ENCODE measurements at regions not wholly inside any gene's neighbourhood (a gene's known extent, or its start where the extent isn't known, plus 50 kb on each side); places are given as distances from the start of the nearest gene placed in this dataset.
"Not testable (repeated sequence)": the region's sequence is repeated elsewhere in the genome, so short reads cannot be mapped to it uniquely, and the experiment has no call there.

DNA sequence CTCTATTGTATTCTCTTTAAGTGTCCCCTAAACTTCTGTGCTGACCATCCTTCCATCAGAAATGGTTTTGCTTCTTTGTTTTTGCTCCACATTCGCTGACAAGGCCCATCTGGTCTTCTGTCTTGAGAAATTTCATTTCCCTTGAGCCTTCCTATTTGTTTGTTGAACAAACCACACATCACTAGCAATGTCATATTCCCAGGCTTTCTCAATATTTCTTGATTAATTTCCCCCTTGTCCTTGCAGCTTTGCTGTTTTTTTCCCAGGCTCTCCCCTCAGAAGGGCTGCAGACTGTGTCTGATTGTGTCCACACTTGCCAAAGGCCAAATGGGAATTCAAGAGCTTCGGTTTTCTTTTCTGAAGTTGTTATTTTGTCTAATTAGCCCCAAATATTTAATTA, 158.9 kb downstream of the MID1IP1 start:
- Mint-ChIP-seq H3K27ac (no peak overlapping the region), H3K4me1 (ENCODE audit: low read depth) (no peaks in the 10 kb centered on the region), H3K9me3 (peaks cover 3% of the 10 kb centered on the region), H3K4me3 (no peak overlapping the region), H3K27me3 (no peaks in the 10 kb centered on the region), H3K36me3 (ENCODE audit: low read depth) (no peaks in the 10 kb centered on the region)
- ATAC-seq (no peak), DNase-seq (no peak)
- CTCF ChIA-PET, result no interaction called here
- TF ChIP-seq, protein P1, sequence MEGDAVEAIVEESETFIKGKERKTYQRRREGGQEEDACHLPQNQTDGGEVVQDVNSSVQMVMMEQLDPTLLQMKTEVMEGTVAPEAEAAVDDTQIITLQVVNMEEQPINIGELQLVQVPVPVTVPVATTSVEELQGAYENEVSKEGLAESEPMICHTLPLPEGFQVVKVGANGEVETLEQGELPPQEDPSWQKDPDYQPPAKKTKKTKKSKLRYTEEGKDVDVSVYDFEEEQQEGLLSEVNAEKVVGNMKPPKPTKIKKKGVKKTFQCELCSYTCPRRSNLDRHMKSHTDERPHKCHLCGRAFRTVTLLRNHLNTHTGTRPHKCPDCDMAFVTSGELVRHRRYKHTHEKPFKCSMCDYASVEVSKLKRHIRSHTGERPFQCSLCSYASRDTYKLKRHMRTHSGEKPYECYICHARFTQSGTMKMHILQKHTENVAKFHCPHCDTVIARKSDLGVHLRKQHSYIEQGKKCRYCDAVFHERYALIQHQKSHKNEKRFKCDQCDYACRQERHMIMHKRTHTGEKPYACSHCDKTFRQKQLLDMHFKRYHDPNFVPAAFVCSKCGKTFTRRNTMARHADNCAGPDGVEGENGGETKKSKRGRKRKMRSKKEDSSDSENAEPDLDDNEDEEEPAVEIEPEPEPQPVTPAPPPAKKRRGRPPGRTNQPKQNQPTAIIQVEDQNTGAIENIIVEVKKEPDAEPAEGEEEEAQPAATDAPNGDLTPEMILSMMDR (IDR thresholded peaks at IDR 0.05), result no peak
- intact Hi-C loops (cut with micrococcal nuclease), result no loop called here
- POLR2A ChIA-PET, result no interaction called here

DNA sequence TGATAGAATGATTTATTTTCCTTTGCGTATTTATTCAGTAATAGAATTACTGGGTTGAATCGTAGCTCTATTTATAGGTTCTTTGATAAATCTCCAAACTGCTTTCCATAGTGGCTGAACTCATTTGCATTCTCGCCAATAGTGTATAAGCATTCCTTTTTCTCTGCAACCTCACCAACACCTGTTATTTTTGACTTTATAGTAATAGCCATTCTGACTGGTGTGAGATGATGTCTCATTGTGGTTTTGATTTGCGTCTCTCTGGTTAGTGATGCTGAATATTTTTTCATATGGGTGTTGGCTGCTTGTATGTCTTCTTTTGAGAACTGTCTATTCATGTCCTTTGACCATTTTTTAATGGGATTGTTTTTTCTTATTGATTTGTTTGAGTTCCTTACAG, 160.7 kb downstream of the MID1IP1 start:
- ChIA-PET POLR2A (no interaction called here), CTCF (no interaction called here)
- no peak overlapping the region for H3K27ac Mint-ChIP-seq
- no peaks in the 10 kb centered on the region for H3K36me3 Mint-ChIP-seq (ENCODE audit: low read depth)
- TF ChIP-seq, protein P1 (IDR thresholded peaks at IDR 0.05), result no peak
- peaks cover 3% of the 10 kb centered on the region for H3K9me3 Mint-ChIP-seq
- no peak overlapping the region for H3K4me3 Mint-ChIP-seq
- intact Hi-C loops (cut with micrococcal nuclease), result no loop called here
- no peaks in the 10 kb centered on the region for H3K4me1 Mint-ChIP-seq (ENCODE audit: low read depth)
- no peaks in the 10 kb centered on the region for H3K27me3 Mint-ChIP-seq
- ATAC-seq (no peak), DNase-seq (no peak)

DNA sequence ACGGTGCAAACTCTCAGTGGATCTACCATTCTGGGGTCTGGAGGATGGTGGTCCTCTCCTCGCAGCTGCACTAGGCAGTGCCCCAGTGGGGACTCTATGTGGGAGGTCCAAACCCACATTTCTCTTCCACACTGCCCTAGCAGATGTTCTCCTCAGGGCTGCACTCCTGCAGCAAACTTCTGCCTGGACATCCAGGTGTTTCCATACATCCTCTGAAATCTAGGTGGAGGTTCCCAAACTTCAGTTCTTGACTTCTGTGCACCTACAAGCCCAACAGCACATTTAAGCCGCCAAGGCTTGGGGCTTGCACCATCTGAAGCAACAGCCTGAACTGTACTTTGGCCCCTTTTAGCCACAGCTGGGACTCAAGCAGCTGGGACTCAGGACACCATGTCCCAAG, 162.0 kb downstream of the MID1IP1 start:
- ATAC-seq; intact Hi-C loops (cut with micrococcal nuclease); H3K4me3 Mint-ChIP-seq; CTCF ChIA-PET; H3K9me3 Mint-ChIP-seq; H3K27ac Mint-ChIP-seq; DNase-seq; POLR2A ChIA-PET; H3K4me1 Mint-ChIP-seq (ENCODE audit: low read depth); H3K36me3 Mint-ChIP-seq (ENCODE audit: low read depth); H3K27me3 Mint-ChIP-seq: not testable (repeated sequence)

DNA sequence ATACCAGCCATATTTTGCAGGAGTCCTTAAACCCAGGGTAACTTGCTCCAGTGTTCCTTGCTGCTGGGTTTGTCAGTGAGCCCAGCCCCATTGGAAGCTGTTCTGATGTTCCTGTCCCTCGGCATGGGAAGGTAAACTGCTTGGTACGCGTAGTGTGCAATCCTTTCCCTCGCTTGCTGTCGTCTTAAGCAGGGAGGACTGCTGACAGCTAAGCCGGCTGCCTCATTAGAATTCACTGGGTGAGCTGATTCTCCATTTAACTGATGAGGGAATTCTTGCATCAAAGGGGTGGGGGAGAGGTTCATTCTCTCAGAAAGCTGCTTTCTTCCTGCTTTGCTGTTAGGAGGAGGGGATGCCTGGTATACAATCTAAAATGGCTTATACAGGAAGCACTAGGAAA, 164.6 kb downstream of the MID1IP1 start:
- TF ChIP-seq, protein P1 (IDR thresholded peaks at IDR 0.05), result no peak
- Mint-ChIP-seq H3K4me1 (ENCODE audit: low read depth) (peaks cover 4% of the 10 kb centered on the region), H3K9me3 (peaks cover 3% of the 10 kb centered on the region)

DNA sequence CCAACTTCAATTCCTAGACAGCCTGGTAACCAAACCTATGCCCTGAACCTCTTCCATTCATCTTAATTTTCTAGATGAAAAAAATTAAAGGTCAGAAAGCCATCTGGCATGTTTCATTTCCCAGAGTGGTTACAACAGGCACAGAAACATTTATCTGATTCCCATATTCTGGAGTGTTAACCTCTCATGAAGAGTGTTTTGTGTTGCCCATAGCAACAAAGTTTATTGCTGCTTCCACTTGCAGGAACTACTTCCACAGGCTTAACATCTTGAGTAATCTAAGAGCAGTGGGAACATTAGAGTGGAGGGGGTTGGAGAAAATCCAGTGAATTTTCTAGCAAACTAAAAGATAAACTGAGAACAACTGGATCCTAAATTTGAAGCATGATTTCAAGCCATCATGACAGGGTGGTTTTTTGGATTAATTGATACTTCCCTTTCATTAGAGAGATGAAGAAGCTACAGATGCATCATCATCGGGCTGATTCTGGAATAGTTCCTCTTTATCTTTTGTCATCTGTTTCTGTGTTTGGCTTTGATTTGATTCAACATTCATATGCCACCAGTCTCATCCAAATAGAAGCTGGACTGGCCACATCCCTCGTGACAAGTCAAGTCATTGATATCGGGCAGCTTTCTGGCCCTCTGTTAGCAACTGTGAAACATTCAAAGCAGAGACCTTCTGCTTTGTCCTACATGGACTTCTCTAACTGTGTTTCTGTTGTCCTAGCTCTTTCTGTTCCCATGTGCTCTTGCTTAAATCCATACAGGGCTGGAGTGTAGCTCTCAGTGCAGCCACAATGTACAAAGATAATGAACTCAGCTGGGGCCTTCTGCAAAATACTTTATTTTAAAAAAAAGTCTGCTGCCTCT, 167.3 kb downstream of the MID1IP1 start:
- ATAC-seq (no peak), DNase-seq (no peak)
- Mint-ChIP-seq H3K4me1 (ENCODE audit: low read depth) (peaks cover 11% of the 10 kb centered on the region), H3K4me3 (no peak overlapping the region), H3K27me3 (no peaks in the 10 kb centered on the region), H3K27ac (no peak overlapping the region), H3K36me3 (ENCODE audit: low read depth) (no peaks in the 10 kb centered on the region), H3K9me3 (peaks cover 1% of the 10 kb centered on the region)
- ChIA-PET POLR2A (no interaction called here), CTCF (no interaction called here)
- TF ChIP-seq, protein P1 (IDR thresholded peaks at IDR 0.05), result no peak
- intact Hi-C loops (cut with micrococcal nuclease), result no loop called here

More for the DNA sequence above, 164.6 kb downstream of the MID1IP1 start:
- Mint-ChIP-seq H3K4me3 (no peak overlapping the region), H3K27ac (no peak overlapping the region), H3K36me3 (ENCODE audit: low read depth) (no peaks in the 10 kb centered on the region), H3K27me3 (no peaks in the 10 kb centered on the region)
- ATAC-seq (no peak), DNase-seq (no peak)
- intact Hi-C loops (cut with micrococcal nuclease), result no loop called here
- ChIA-PET CTCF (no interaction called here), POLR2A (no interaction called here)
